Colonic mucosa (tissue), 4 donors: ENCODE measurements at regions not wholly inside any gene's neighbourhood (a gene's known extent, or its start where the extent isn't known, plus 50 kb on each side); places are given as distances from the start of the nearest gene placed in this dataset.
"Not testable (repeated sequence)": the region's sequence is repeated elsewhere in the genome, so short reads cannot be mapped to it uniquely, and the experiment has no call there.

Experiments
- DNase-seq: peaks from one replicate; pipeline ENCODE4 v3.0.0-alpha.2; 2020
- H3K27ac ChIP-seq: fragments of 200-600 bp; one replicate; pipeline ENCODE4 v1.8.0; 2021
- H3K27me3 ChIP-seq: fragments of 200-600 bp; one replicate; pipeline ENCODE4 v1.8.0; 2021
- H3K36me3 ChIP-seq: fragments of 200-600 bp; one replicate; pipeline ENCODE4 v1.8.0; 2021
- H3K4me1 ChIP-seq: fragments of 200-600 bp; one replicate; pipeline ENCODE4 v1.8.0; 2021; ENCODE audit warnings: mild to moderate bottlenecking
- H3K4me3 ChIP-seq: fragments of 200-600 bp; one replicate; pipeline ENCODE4 v1.8.0; 2021
- H3K9ac ChIP-seq, 2 donors: one replicate each; pipeline ENCODE4 v1.7.0; 2013; ENCODE audit warnings: control low read depth in 2 of 2, low read depth in 2 of 2, low read length in 2 of 2
- H3K9me3 ChIP-seq: fragments of 200-600 bp; one replicate; pipeline ENCODE4 v1.8.0; 2021
- intact Hi-C: fragments of 100-400 bp; cut with DNase I; formaldehyde crosslinking; loops from one replicate; pipeline ENCODE4 v1.14.1; 2022
- TF ChIP-seq, protein P1 (sequence below): fragments of 200-600 bp; IDR thresholded peaks from one replicate; pipeline ENCODE4 v1.8.0; 2022; ENCODE audit warnings: antibody characterized with exemption, mild to moderate bottlenecking
- donor health status: healthy.
- donor health status: DM: no; HTN: no; CAD: no.
- donor health status: DM: no; HTN: no; CAD: no.

DNA sequence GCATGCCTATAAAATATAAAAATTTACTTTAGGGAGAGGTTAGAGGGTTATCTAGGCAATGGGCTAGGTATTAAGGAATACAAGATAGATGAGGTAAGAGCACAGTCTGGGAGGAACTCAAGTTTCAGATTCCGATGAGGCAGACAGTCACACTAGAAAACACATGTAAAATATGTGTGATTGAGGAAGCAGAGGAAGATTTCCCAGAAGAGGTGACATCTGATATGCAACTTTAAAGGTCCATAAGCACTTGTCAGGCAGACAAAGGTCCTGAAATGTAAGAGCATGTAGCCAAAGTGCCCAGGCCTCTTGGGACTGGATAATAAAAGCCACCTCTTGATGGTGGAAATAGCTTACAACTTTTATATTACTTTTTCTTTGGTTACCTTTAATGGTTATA is 81.1 kb upstream of the AADAT start:
- H3K9me3 ChIP-seq = no peaks in the 10 kb centered on the region
- TF ChIP-seq, protein P1, sequence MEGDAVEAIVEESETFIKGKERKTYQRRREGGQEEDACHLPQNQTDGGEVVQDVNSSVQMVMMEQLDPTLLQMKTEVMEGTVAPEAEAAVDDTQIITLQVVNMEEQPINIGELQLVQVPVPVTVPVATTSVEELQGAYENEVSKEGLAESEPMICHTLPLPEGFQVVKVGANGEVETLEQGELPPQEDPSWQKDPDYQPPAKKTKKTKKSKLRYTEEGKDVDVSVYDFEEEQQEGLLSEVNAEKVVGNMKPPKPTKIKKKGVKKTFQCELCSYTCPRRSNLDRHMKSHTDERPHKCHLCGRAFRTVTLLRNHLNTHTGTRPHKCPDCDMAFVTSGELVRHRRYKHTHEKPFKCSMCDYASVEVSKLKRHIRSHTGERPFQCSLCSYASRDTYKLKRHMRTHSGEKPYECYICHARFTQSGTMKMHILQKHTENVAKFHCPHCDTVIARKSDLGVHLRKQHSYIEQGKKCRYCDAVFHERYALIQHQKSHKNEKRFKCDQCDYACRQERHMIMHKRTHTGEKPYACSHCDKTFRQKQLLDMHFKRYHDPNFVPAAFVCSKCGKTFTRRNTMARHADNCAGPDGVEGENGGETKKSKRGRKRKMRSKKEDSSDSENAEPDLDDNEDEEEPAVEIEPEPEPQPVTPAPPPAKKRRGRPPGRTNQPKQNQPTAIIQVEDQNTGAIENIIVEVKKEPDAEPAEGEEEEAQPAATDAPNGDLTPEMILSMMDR = no peak
- intact Hi-C loops = no loop called here

DNA sequence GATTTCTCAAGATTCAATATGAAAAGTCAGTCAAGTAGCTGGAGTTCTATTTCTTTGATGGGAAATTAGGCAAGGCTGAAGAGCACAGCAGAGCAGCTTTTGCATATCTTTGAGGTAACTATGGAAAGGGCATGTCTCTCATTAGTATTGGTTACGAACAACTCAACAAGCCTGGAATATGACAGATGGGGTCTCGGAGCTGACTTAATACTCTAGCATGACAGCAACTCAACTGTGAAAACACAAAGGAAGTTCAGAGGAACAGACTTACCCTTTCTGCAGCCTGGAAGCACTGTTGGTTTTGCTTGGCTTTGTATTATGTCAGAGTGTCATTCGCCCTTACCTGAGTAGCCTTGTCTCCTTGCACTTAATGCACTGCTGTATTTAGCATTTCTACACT is 79.9 kb upstream of the AADAT start:
- TF ChIP-seq, protein P1 = no peak
- Histone ChIP-seq H3K9me3 (no peaks in the 10 kb centered on the region), H3K27ac (no peak overlapping the region), H3K4me1 (no peaks in the 10 kb centered on the region), H3K4me3 (no peak overlapping the region), H3K36me3 (no peaks in the 10 kb centered on the region), H3K27me3 (no peaks in the 10 kb centered on the region), H3K9ac (no peak overlapping the region)
- DNase-seq = no peak
- intact Hi-C loops = no loop called here

More for the DNA sequence above, 81.1 kb upstream of the AADAT start:
- H3K4me1 ChIP-seq = no peaks in the 10 kb centered on the region
- H3K27me3 ChIP-seq = no peaks in the 10 kb centered on the region
- H3K27ac ChIP-seq = no peak overlapping the region
- no peak overlapping the region for H3K4me3 ChIP-seq
- H3K36me3 ChIP-seq = no peaks in the 10 kb centered on the region
- no peak for DNase-seq
- no peak overlapping the region for H3K9ac ChIP-seq

DNA sequence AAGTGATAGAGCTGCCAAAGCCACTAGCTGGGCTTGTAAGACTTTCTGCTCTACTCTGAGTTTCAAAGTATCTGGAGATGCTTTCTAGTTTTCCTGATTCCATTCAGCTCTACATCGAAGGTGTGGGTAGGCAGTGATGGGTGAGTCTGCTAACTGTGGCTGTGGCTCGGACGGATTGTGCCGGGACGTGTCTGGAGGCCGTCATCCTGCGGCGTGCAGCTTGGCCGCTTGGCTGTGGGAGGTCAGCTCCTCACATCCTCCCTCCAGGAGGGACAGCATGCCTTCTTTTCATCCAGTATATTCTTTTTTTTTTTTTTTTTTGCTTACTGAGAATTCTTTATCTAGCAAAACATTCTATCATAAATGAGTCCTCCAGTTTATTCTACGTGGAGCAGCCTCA is 77.9 kb upstream of the AADAT start:
- Histone ChIP-seq H3K27ac (no peak overlapping the region), H3K9me3 (no peaks in the 10 kb centered on the region), H3K4me1 (no peaks in the 10 kb centered on the region), H3K36me3 (no peaks in the 10 kb centered on the region), H3K27me3 (no peaks in the 10 kb centered on the region), H3K9ac (no peak overlapping the region), H3K4me3 (no peak overlapping the region)
- intact Hi-C loops = no loop called here
- TF ChIP-seq, protein P1 = no peak
- DNase-seq = no peak

DNA sequence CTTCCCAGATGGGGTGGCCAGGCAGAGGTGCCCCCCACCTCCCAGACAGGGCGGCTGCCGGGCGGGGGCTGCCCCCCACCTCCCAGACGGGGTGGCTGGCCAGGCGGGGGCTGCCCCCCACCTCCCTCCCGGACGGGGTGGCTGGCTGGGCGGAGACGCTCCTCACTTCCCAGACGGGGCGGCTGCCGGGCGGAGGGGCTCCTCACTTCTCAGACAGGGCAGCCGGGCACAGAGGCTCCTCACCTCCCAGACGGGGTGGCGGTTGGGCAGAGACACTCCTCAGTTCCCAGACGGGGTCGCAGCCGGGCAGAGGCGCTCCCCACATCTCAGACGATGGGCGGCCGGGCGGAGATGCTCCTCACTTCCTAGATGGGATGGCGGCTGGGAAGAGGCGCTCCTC is 76.4 kb upstream of the AADAT start:
- H3K4me3 ChIP-seq, DNase-seq, H3K36me3 ChIP-seq, intact Hi-C loops, H3K9ac ChIP-seq, H3K9me3 ChIP-seq, H3K4me1 ChIP-seq, H3K27me3 ChIP-seq, H3K27ac ChIP-seq: not testable (repeated sequence)

DNA sequence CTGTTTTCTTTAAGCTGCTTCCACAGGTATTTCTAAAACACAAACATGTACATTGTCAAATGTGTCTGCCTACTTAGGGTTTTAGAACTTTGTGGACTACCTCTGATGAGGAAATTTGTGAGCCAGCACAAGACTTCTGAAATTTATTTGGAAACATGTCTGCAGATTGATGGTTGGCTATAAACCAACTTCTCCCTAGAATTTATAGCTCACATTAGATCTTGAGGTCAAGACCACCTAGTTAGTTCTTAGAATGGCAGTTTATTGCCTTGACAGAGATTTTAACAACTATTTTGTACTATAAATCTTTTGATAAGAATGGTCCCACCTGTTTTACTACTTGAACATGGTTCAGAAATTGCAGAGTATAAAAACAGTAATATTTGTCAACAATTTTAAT is 72.7 kb upstream of the AADAT start:
- TF ChIP-seq, protein P1 = no peak

DNA sequence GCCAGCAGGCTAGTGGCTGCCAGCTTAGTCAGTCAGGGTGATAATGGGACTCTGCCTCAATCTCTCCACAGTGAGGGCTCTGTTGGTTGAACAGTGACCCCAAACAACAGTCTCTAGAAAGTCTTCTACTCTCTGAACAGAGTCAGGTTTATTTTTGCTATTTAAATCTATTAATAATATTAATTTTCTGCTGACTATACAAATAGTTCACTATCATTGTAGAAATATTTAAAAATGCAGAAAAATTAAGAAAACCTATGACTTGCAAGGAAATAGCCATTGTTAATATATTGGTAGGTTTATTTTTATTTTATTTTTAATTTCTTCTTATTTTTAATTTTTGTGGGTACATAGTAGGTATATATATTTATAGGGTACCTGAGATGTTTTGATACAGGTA is 67.9 kb upstream of the AADAT start:
- no peak overlapping the region for H3K27ac ChIP-seq
- no peaks in the 10 kb centered on the region for H3K36me3 ChIP-seq
- no peaks in the 10 kb centered on the region for H3K27me3 ChIP-seq
- intact Hi-C loops = no loop called here
- H3K9ac ChIP-seq = no peak overlapping the region
- H3K9me3 ChIP-seq = no peaks in the 10 kb centered on the region
- TF ChIP-seq, protein P1 = no peak
- no peaks in the 10 kb centered on the region for H3K4me1 ChIP-seq
- H3K4me3 ChIP-seq = no peak overlapping the region
- no peak for DNase-seq

More for the DNA sequence above, 72.7 kb upstream of the AADAT start:
- Histone ChIP-seq H3K4me3 (no peak overlapping the region), H3K27ac (no peak overlapping the region), H3K27me3 (no peaks in the 10 kb centered on the region), H3K36me3 (no peaks in the 10 kb centered on the region), H3K9ac (no peak overlapping the region), H3K9me3 (no peaks in the 10 kb centered on the region), H3K4me1 (no peaks in the 10 kb centered on the region)
- intact Hi-C loops = no loop called here
- no peak for DNase-seq
